MM.1S (cell line): ENCODE measurements at regions not wholly inside any gene's neighbourhood (a gene's known extent, or its start where the extent isn't known, plus 50 kb on each side); places are given as distances from the start of the nearest gene placed in this dataset.

Experiments
- DNase-seq: peaks from one replicate; pipeline ENCODE4 v3.0.0-alpha.2; 2015
- H2AFZ ChIP-seq: fragments of 300-600 bp; sonication (generic); 2 replicates; pipeline ENCODE4 v1.6.0; 2016; ENCODE audit warnings: antibody characterized with exemption, low read length
- H3F3A ChIP-seq: fragments of 300-600 bp; sonication (generic); 2 replicates; pipeline ENCODE4 v1.6.1; 2016; ENCODE audit warnings: mild to moderate bottlenecking, antibody characterized with exemption, low read length, moderate library complexity, mixed read lengths; ENCODE audit not compliant: insufficient read depth
- H3K27ac ChIP-seq: fragments of 300-600 bp; sonication (generic); 2 replicates; pipeline ENCODE4 v1.5.1; 2016; ENCODE audit warnings: mild to moderate bottlenecking, low read length
- H3K27me3 ChIP-seq: fragments of 300-600 bp; sonication (generic); replicated peaks from 2 replicates; pipeline ENCODE4 v1.6.0; 2016; ENCODE audit warnings: low read length; ENCODE audit not compliant: insufficient read depth
- H3K36me3 ChIP-seq: fragments of 300-600 bp; sonication (generic); replicated peaks from 2 replicates; pipeline ENCODE4 v1.6.1; 2016; ENCODE audit warnings: mild to moderate bottlenecking, low read length, mixed read lengths; ENCODE audit not compliant: insufficient read depth
- H3K4me1 ChIP-seq: fragments of 300-600 bp; sonication (generic); 2 replicates; pipeline ENCODE4 v1.6.1; 2016; ENCODE audit warnings: low read length, mixed read lengths
- H3K4me2 ChIP-seq: fragments of 300-600 bp; sonication (generic); 2 replicates; pipeline ENCODE4 v1.6.0; 2016; ENCODE audit warnings: low read depth, low read length
- H3K4me3 ChIP-seq: fragments of 300-600 bp; sonication (generic); 2 replicates; pipeline ENCODE4 v1.5.1; 2016; ENCODE audit warnings: low read length, mixed read lengths
- H3K79me2 ChIP-seq: fragments of 300-600 bp; sonication (generic); 2 replicates; pipeline ENCODE4 v1.6.1; 2016; ENCODE audit warnings: mixed run types, low read length, mixed read lengths
- H3K9ac ChIP-seq: fragments of 300-600 bp; sonication (generic); 2 replicates; pipeline ENCODE4 v1.6.1; 2016; ENCODE audit warnings: low read length, mixed read lengths
- H3K9me2 ChIP-seq: fragments of 300-600 bp; sonication (generic); replicated peaks from 2 replicates; pipeline ENCODE4 v1.6.1; 2016; ENCODE audit warnings: mild to moderate bottlenecking, low read length, mixed read lengths; ENCODE audit not compliant: insufficient read depth
- H3K9me3 ChIP-seq: fragments of 300-600 bp; sonication (generic); replicated peaks from 2 replicates; pipeline ENCODE4 v1.6.1; 2016; ENCODE audit warnings: mild to moderate bottlenecking, low read length, mixed read lengths; ENCODE audit not compliant: insufficient read depth
- H4K20me1 ChIP-seq: fragments of 300-600 bp; sonication (generic); 2 replicates; pipeline ENCODE4 v1.6.1; 2016; ENCODE audit warnings: mild to moderate bottlenecking, low read length, moderate library complexity, mixed read lengths; ENCODE audit not compliant: insufficient read depth
- EZH2 ChIP-seq: fragments of 300-600 bp; sonication (generic); optimal IDR thresholded peaks from 2 replicates; pipeline ENCODE3; 2017; ENCODE audit warnings: low read depth, mild to moderate bottlenecking, antibody characterized with exemption, low read length, mixed read lengths
- EZH2phosphoT487 ChIP-seq: fragments of 300-600 bp; sonication (generic); IDR thresholded peaks from 2 replicates; pipeline ENCODE4 v1.6.1; 2018; ENCODE audit warnings: antibody characterized with exemption, low read length
- TF ChIP-seq, protein P1 (sequence below): fragments of 300-600 bp; sonication (generic); IDR thresholded peaks from 2 replicates; pipeline ENCODE4 v1.5.1; 2016; ENCODE audit warnings: antibody characterized with exemption, low read length, mixed read lengths

DNA sequence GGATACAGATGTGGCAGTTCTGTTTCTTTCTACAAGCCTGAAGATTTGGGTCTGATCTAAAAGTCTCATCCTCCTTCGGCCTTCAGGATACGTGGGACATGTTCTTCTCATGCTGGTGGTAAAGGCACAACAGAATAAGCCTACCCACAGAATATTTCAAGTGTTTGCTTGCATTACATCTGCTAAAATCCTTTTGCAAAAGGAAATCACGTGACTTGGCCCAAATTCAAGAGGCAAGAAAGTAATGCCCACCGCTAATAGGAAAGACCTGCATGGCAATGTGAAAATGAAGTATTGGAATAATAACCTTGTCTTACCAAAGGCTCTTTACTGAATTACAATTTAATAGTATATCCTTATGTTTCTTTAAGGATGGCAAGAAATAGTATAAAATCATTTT, 439.9 kb upstream of the TGFBR2 start:
- H3K9me3 ChIP-seq = no peaks in the 10 kb centered on the region
- H3F3A ChIP-seq = 0 out of 2 replicates have a peak, but pooled peaks cover 5% of the 10 kb centered on the region
- H2AFZ ChIP-seq = no peak overlapping the region
- H3K9ac ChIP-seq = no peak overlapping the region
- no peaks in the 10 kb centered on the region for H4K20me1 ChIP-seq
- H3K4me2 ChIP-seq = no peak overlapping the region
- no peaks in the 10 kb centered on the region for H3K9me2 ChIP-seq
- no peaks in the 10 kb centered on the region for H3K36me3 ChIP-seq
- no peaks in the 10 kb centered on the region for H3K27me3 ChIP-seq
- peaks cover 17% of the 10 kb centered on the region for H3K4me1 ChIP-seq
- no peak overlapping the region for H3K27ac ChIP-seq
- H3K79me2 ChIP-seq = no peaks in the 10 kb centered on the region
- TF ChIP-seq, protein P1, sequence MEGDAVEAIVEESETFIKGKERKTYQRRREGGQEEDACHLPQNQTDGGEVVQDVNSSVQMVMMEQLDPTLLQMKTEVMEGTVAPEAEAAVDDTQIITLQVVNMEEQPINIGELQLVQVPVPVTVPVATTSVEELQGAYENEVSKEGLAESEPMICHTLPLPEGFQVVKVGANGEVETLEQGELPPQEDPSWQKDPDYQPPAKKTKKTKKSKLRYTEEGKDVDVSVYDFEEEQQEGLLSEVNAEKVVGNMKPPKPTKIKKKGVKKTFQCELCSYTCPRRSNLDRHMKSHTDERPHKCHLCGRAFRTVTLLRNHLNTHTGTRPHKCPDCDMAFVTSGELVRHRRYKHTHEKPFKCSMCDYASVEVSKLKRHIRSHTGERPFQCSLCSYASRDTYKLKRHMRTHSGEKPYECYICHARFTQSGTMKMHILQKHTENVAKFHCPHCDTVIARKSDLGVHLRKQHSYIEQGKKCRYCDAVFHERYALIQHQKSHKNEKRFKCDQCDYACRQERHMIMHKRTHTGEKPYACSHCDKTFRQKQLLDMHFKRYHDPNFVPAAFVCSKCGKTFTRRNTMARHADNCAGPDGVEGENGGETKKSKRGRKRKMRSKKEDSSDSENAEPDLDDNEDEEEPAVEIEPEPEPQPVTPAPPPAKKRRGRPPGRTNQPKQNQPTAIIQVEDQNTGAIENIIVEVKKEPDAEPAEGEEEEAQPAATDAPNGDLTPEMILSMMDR = no peak
- TF ChIP-seq EZH2phosphoT487 = no peak
- TF ChIP-seq EZH2 = no peak
- DNase-seq = no peak
- no peak overlapping the region for H3K4me3 ChIP-seq

DNA sequence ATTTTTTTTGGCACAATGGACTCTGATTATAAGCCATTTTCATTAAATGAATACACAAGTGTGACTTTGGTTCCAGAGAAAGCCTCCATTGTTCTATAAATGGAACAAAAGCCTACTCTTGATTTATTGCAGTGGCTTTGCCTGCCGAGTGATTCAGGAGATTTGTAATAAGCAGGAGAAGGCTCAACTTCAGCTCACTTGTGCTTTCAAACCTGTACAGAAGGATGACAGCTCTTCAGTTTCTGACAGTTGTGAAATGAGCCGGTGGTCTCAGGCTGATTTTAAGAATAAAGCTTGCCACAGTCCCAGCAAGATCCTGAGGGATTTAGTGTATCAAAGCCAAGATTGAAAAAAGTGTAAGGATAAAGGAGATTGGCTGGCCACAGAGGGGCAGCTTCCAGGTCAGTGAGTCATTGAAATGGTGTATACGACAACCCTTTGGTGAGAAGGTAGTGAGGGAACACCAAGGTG, 438.8 kb upstream of the TGFBR2 start:
- Histone ChIP-seq H3K9me3 (no peaks in the 10 kb centered on the region), H3F3A (0 out of 2 replicates have a peak, but pooled peaks cover 5% of the 10 kb centered on the region), H3K9ac (no peak overlapping the region), H3K36me3 (no peaks in the 10 kb centered on the region), H3K4me1 (peaks cover 22% of the 10 kb centered on the region), H3K79me2 (no peaks in the 10 kb centered on the region), H3K4me2 (no peak overlapping the region), H4K20me1 (no peaks in the 10 kb centered on the region), H3K4me3 (no peak overlapping the region), H3K9me2 (no peaks in the 10 kb centered on the region), H2AFZ (no peak overlapping the region), H3K27me3 (no peaks in the 10 kb centered on the region), H3K27ac (no peak overlapping the region)
- TF ChIP-seq, protein P1 = no peak
- TF ChIP-seq EZH2 (no peak), EZH2phosphoT487 (no peak)
- no peak for DNase-seq

DNA sequence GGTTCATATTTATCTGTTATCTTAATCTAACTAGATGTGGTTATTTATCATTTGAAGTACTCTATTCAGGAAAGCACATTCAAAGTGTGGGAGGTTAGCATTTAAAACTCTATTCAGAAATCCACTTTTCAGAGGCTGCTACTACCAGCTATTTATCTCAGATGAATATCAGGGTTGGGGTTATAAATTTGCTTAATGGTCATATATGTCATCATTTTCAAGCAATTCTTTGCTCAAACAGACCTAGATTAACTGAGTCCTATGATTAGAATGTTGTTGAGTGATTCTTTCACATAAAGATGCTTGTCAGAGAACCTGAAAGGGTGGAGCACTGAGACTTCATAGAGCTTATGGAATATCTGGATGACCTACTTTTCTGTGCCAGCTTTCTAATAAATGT, 436.9 kb upstream of the TGFBR2 start:
- H3K9ac ChIP-seq = no peak overlapping the region
- TF ChIP-seq EZH2 (no peak), EZH2phosphoT487 (no peak)
- TF ChIP-seq, protein P1 = no peak
- no peak overlapping the region for H3K27ac ChIP-seq
- no peak for DNase-seq
- no peaks in the 10 kb centered on the region for H3K27me3 ChIP-seq
- H3K79me2 ChIP-seq = no peaks in the 10 kb centered on the region
- H3K36me3 ChIP-seq = no peaks in the 10 kb centered on the region
- H3K4me2 ChIP-seq = no peak overlapping the region
- H2AFZ ChIP-seq = no peak overlapping the region
- no peak overlapping the region for H3K4me3 ChIP-seq
- H3F3A ChIP-seq = 0 out of 2 replicates have a peak, but pooled peaks cover 5% of the 10 kb centered on the region
- H3K9me3 ChIP-seq = no peaks in the 10 kb centered on the region
- H3K9me2 ChIP-seq = no peaks in the 10 kb centered on the region
- H4K20me1 ChIP-seq = no peaks in the 10 kb centered on the region
- peaks cover 22% of the 10 kb centered on the region for H3K4me1 ChIP-seq
